HL-60 (cell line): ENCODE measurements at regions not wholly inside any gene's neighbourhood (a gene's known extent, or its start where the extent isn't known, plus 50 kb on each side); places are given as distances from the start of the nearest gene placed in this dataset.

Experiments
- DNase-seq, 2 experiments: peaks; one replicate each; pipeline ENCODE4 v3.0.0-alpha.2; 2010 to 2020; ENCODE audit warnings: low read depth in 1 of 2, low spot score in 1 of 2
- H3K27ac ChIP-seq: fragments of 250-450 bp; sonication (Bioruptor Pico); replicated peaks from 2 replicates; pipeline ENCODE4 v1.5.1; 2020; ENCODE audit warnings: mild to moderate bottlenecking, moderate library complexity
- H3K27me3 ChIP-seq: fragments of 250-450 bp; sonication (Bioruptor Pico); 2 replicates; pipeline ENCODE4 v1.5.1; 2021; ENCODE audit warnings: mild to moderate bottlenecking, moderate library complexity; ENCODE audit not compliant: insufficient read depth, poor library complexity, severe bottlenecking
- H3K4me3 ChIP-seq: replicated peaks from 2 replicates; pipeline ENCODE4 v1.5.1; 2011; ENCODE audit warnings: mild to moderate bottlenecking, control low read depth, low read length; ENCODE audit not compliant: insufficient read depth
- GABPA ChIP-seq: IDR thresholded peaks from 2 replicates; pipeline ENCODE4 v1.6.1; 2012; ENCODE audit warnings: low read depth
- POLR2AphosphoS5 ChIP-seq: IDR thresholded peaks from 2 replicates; pipeline ENCODE4 v1.6.1; 2012; ENCODE audit warnings: low read depth
- SPI1 ChIP-seq: IDR thresholded peaks from 2 replicates; pipeline ENCODE4 v1.6.1; 2012; ENCODE audit warnings: low read depth, mild to moderate bottlenecking, borderline replicate concordance
- TF ChIP-seq, protein P1 (sequence below): IDR thresholded peaks from one replicate; pipeline ENCODE4 v1.5.1; 2011; ENCODE audit warnings: low read length, control low read depth, inconsistent platforms; ENCODE audit not compliant: insufficient read depth
- TF ChIP-seq, protein P2 (sequence below): IDR thresholded peaks from 2 replicates; pipeline ENCODE4 v1.6.1; 2012; ENCODE audit warnings: low read depth; ENCODE audit not compliant: insufficient replicate concordance

- TF ChIP-seq POLR2AphosphoS5 (no peak), GABPA (no peak), SPI1 (no peak)
- TF ChIP-seq, protein P1, sequence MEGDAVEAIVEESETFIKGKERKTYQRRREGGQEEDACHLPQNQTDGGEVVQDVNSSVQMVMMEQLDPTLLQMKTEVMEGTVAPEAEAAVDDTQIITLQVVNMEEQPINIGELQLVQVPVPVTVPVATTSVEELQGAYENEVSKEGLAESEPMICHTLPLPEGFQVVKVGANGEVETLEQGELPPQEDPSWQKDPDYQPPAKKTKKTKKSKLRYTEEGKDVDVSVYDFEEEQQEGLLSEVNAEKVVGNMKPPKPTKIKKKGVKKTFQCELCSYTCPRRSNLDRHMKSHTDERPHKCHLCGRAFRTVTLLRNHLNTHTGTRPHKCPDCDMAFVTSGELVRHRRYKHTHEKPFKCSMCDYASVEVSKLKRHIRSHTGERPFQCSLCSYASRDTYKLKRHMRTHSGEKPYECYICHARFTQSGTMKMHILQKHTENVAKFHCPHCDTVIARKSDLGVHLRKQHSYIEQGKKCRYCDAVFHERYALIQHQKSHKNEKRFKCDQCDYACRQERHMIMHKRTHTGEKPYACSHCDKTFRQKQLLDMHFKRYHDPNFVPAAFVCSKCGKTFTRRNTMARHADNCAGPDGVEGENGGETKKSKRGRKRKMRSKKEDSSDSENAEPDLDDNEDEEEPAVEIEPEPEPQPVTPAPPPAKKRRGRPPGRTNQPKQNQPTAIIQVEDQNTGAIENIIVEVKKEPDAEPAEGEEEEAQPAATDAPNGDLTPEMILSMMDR = no peak
- TF ChIP-seq, protein P2, sequence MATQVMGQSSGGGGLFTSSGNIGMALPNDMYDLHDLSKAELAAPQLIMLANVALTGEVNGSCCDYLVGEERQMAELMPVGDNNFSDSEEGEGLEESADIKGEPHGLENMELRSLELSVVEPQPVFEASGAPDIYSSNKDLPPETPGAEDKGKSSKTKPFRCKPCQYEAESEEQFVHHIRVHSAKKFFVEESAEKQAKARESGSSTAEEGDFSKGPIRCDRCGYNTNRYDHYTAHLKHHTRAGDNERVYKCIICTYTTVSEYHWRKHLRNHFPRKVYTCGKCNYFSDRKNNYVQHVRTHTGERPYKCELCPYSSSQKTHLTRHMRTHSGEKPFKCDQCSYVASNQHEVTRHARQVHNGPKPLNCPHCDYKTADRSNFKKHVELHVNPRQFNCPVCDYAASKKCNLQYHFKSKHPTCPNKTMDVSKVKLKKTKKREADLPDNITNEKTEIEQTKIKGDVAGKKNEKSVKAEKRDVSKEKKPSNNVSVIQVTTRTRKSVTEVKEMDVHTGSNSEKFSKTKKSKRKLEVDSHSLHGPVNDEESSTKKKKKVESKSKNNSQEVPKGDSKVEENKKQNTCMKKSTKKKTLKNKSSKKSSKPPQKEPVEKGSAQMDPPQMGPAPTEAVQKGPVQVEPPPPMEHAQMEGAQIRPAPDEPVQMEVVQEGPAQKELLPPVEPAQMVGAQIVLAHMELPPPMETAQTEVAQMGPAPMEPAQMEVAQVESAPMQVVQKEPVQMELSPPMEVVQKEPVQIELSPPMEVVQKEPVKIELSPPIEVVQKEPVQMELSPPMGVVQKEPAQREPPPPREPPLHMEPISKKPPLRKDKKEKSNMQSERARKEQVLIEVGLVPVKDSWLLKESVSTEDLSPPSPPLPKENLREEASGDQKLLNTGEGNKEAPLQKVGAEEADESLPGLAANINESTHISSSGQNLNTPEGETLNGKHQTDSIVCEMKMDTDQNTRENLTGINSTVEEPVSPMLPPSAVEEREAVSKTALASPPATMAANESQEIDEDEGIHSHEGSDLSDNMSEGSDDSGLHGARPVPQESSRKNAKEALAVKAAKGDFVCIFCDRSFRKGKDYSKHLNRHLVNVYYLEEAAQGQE = no peak
- Histone ChIP-seq H3K27ac (no peak overlapping the region), H3K27me3 (no peaks in the 10 kb centered on the region), H3K4me3 (no peak overlapping the region)
- DNase-seq = no peak
These were observed 535.6 kb upstream of the IL12A start for GRCh38 chr3:159453036-159453435.

GRCh38 chr3:159453945-159454344 is 534.7 kb upstream of the IL12A start:
- H3K27ac ChIP-seq = no peak overlapping the region
- DNase-seq = no peak
- TF ChIP-seq GABPA (no peak), POLR2AphosphoS5 (no peak), SPI1 (no peak)
- TF ChIP-seq, protein P2 = no peak
- H3K27me3 ChIP-seq = no peaks in the 10 kb centered on the region
- H3K4me3 ChIP-seq = no peak overlapping the region

GRCh38 chr3:159455741-159456181 is 532.9 kb upstream of the IL12A start:
- H3K27ac ChIP-seq = no peak overlapping the region
- no peaks in the 10 kb centered on the region for H3K27me3 ChIP-seq
- TF ChIP-seq SPI1 (no peak), POLR2AphosphoS5 (no peak), GABPA (no peak)
- TF ChIP-seq, protein P1 = no peak
- TF ChIP-seq, protein P2 = no peak
- DNase-seq = no peak
- no peak overlapping the region for H3K4me3 ChIP-seq

GRCh38 chr3:159458010-159458409 is 530.6 kb upstream of the IL12A start:
- TF ChIP-seq, protein P1 = no peak
- TF ChIP-seq GABPA (no peak), POLR2AphosphoS5 (no peak), SPI1 (no peak)
- TF ChIP-seq, protein P2 = no peak
- H3K27me3 ChIP-seq = no peaks in the 10 kb centered on the region
- DNase-seq = no peak
- no peak overlapping the region for H3K4me3 ChIP-seq
- H3K27ac ChIP-seq = no peak overlapping the region
